NCI-H187 treated with DMSO at 0.1 percent for 48 hours (cell line): ENCODE measurements at regions not wholly inside any gene's neighbourhood (a gene's known extent, or its start where the extent isn't known, plus 50 kb on each side); places are given as distances from the start of the nearest gene placed in this dataset.

ENCODE experiments used
- DNase-seq: peaks from one replicate; lab custom pipeline; 2025; lab: John Stamatoyannopoulos, UW

DNA sequence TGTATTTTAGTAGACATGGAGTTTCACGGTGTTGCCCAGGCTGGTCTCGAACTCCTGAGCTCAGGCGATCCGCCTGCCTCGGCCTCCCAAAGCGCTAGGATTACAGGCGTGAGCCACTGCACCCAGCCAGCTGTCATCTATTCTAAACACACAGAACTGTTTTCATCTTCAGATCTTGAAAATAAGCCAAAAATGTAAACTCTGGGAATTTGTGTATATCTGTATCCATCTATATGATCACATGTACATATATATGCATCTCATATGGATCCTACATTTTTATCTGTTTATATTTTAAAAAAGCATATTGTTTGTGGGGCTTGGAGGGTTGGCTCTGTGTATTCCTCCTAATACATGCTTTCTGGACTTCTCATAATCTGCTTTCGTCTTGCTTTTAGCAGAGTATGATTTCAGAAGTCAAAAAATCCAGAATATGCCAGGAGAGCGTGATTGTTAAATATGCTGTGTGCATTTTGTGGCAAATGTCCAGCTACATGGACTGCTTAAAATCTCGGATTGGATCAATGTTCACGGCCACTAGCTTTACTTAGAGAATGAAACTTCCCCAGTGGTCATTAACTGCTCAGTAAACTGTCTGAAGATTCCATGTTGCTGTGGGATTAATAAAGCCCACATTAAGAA, 274.4 kb upstream of the IRX1 start:
- DNase-seq = no peak

DNA sequence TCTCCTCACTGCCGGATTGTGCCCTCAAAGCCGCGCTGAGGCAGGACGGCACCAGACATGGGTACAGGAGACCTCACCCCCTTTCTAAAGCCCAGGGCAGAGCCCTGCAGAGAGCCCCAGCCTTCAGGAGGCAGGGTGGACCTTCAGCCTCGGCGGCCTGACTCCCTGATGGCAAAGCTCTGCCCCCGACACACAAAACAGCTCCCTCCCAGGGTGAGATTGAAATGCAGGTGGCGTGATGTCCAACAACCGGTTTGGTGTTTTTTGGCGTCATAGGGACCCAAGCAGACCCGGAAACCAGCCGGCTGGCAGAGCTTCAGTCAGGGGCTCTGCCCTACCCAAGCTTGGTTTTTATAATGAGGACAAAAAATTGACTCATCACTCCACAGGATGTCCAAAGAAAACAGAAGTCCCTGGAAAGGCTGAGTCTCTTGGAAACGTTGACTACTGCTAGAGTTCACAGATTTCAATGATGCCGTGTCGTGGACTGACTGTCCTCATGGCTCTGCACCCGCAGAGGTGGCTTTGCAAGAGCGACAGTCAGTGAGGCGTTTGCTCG, 275.2 kb upstream of the IRX1 start:
- no peak for DNase-seq

- DNase-seq = no peak
These were observed 278.4 kb upstream of the IRX1 start for GRCh38 chr5:3317051-3317795.

DNA sequence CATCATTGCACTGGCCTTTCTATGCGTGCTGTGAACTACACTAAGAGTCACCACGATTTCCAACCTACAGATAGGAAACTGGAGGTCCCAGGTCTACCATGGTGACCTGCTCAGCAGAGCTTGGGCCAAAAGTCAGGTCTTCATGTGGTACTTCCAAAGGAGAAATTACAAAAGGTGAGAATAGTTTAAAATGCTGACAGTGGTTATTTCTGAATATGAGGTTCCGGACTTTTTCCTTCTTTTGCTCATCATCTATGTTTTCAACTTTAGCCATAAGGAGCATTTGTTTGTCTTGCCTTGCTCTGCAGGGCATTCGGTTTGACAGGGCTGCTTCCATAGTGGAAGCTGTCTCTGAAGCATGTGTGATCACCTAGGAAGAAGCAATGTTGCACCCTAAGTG, 282.1 kb upstream of the IRX1 start:
- DNase-seq = no peak

- DNase-seq = no peak
These were observed 283.3 kb upstream of the IRX1 start for GRCh38 chr5:3312299-3312698.

- DNase-seq = no peak
These were observed 284.2 kb upstream of the IRX1 start for GRCh38 chr5:3311433-3311832.

- no peak for DNase-seq
These were observed 284.9 kb upstream of the IRX1 start for GRCh38 chr5:3310541-3311261.

DNA sequence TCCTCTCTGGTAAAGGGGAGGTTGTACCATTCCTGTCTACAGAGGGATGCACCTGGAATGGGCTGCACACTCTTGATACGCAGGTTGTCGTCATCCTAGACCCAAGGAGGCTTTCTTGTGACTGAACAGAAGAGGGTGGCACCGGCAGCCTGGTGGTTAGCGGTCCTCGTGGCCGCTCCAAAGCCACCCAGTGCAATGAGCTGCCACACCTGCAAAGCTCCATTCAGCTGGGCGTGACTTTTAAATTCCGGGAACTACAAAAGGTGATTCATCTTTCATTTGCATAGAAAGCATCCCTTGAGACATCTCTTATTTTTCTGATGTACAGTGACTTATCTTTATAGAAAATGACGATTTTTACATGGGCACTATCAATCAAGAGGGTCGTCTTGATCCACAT, 286.1 kb upstream of the IRX1 start:
- no peak for DNase-seq

DNA sequence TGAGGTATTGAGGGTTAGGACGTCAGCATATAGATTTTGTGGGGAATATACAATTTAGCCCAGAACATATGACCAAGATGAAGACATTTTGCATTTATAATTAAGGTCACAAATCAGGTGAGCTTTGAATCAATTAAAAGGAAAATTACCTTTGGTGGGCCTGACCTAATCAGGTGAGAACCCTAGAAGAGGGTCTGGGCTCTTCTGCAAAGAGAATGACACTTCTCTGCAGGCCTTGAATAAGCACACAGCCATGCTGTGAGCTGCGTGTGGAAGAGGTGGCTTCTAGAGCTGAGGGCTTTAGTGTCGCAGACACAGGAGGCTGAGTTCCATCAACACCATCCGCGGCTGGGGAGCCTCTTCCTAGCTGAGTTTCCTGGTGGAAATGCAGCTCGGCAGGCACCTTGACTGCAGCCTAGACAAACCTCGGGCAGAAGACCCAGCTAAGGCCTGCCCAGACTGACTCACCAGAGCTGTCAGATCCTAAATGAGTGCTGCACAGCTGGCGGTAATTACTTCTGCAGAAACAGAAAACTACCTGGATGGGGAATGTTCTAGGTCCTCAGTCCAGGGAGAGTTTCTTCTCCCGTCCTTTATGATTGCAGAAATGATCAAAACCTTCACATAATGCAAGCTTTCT, 287.5 kb upstream of the IRX1 start:
- no peak for DNase-seq

DNA sequence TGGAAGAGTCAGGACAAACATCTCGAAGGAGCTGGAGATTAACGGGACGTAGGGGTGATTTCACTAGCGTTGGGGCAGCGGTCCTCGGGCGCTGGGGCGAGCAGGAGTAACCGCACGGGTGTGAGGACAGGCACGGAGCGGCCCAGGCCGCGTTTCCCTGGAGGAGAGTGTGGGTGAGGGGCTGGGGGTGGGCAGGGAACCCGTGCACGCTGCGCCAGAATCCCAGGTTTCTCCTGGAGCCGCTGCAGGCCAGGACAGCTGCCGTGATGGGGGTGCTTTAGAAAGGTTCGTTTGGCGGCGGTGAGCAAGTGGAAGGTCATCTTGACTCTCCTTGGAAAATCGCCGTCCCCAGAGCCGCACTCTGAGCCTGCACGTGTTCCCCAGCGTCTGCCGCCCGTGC, 290.2 kb upstream of the IRX1 start:
- no peak for DNase-seq

DNA sequence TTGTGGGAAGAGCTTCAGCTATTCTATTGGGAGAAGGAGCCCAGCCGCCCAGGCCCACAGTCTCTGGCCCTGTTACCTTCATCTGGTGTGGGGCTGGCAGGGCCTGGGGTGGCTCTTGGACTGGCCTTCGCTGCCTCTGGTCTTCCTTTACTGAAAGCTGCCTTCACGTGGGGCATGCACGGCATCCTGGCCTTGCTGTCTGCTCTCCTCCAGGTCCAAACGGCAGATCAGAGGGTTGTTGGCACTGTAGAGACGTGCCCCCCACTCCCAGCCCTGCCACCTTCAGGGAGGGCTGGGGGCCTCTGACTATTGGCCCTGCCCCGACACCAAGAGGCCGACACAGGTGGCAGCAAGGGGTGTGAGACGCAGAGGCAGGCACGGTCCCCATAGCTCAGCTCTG, 291.3 kb upstream of the IRX1 start:
- no peak for DNase-seq

GRCh38 chr5:3303777-3304176, 291.9 kb upstream of the IRX1 start:
- no peak for DNase-seq

DNA sequence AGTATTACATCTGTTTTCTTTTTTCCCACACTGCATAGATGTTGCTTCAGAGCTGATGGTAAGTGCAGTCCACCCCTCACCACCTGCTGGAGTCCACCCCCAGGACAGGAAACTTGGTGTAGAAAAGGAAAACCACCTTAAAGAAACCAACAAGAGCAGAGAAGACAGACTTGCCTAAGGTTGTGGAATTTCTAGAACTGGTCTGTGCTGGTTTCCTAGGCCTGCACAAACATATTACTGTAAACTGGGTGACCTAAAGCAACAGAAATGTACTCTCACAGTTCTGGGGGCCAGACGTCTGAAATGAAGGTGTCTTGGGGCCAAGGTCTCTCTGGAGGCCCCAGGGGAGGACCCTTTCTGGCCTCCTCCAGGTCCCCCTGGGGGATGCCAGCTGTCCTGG, 293.4 kb upstream of the IRX1 start:
- DNase-seq = no peak

DNA sequence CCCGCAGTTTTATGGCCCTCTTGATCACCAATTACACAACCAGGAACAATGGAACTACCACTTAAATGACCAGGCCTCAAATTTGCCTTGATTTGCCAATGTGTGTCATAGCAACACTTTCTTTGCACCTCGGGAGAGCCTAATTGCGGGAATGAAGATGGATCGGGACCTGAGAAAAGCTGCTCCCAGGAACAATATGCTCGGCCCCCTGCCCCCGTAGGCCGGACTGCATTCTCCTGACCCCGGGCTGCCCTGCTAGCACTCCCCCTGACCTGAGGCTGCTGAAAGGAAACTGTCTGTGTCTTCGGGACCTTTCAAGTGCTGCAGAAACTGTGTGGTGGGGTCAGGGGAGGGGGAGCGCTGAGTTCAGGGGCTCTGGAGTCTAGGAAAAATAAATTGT, 294.3 kb upstream of the IRX1 start:
- DNase-seq = no peak

DNA sequence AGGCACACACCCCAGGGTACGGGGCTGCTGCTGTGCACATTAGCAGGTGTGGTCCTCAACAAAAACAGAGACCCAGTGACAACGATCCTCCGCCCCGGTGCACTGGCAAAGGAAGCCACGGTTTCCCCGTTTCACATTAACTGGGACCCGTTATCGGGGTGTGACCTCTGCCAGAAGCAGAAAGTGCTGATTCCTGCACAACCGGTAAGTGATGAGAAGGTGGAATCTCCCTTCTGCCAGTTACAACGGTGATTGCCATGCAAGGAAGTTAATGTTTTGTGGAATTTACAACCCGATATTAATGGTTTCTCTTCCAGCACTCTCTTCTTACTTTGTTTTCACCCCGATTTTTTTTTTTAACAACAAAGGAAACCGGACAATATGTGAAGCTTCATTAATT, 294.9 kb upstream of the IRX1 start:
- no peak for DNase-seq

GRCh38 chr5:3299441-3299840, 296.2 kb upstream of the IRX1 start:
- DNase-seq = no peak

- DNase-seq = no peak
These were observed 297.8 kb upstream of the IRX1 start for GRCh38 chr5:3297853-3298252.

DNA sequence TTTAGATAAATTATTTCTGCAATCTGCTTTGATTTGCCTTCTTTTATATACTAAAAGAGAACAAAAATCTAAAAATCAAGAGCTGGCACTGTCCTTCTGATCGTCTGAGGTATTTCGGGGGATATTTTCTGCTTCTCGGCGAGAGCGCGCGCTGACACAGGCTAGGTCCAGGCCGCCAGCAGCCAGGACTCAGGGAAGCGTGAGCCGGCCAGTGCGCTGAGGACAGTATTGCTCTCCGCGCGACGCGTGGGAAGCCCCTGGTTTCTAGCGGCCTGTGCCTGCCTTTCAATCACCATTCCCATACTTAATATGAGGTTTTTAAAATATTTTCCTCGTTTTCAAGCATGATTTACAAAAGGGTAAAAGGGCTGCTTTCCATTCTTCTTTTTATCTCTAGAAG, 307.3 kb upstream of the IRX1 start:
- no peak for DNase-seq

DNA sequence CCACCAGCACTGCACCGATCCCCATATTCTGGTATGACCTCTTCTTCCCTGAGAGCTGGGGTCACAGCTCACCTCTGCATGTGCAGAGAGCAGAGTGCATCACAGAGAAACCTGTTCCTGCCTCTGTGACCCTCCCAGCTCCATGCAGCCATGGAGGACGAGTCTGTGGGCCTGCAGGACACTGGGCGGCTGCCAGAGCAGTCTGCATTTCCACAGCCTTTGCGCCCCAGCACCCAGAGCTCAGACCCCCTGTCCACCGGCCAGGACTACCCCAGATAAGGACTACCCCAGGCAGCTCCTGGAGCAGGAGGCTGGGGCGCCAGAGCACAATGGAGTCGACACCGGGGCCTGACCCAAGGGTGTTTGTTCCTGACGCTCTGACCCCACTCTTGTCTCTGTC, 308.1 kb upstream of the IRX1 start:
- DNase-seq = no peak

GRCh38 chr5:3285621-3286020, 310.0 kb upstream of the IRX1 start:
- DNase-seq = no peak

DNA sequence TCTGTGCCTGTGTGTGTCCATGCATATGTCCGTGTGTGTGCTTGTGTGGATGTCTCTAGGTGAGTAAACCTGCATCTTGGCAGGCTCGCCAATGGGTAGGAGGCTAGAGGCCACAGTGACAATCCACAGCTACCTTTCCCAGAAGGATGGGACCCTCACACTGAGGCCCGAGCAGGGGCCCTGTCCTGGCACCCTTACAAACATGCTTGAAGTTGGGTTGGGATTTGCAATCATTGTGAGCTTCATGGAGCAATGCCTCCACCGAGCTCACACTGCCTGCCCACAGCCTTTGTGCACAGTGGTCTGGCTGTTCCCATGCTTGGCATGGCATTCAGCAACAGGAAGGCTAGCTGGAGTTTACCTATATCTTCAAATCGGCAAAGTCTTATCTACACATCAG, 311.1 kb upstream of the IRX1 start:
- DNase-seq = no peak

GRCh38 chr5:3282841-3283240, 312.8 kb upstream of the IRX1 start:
- DNase-seq = no peak

DNA sequence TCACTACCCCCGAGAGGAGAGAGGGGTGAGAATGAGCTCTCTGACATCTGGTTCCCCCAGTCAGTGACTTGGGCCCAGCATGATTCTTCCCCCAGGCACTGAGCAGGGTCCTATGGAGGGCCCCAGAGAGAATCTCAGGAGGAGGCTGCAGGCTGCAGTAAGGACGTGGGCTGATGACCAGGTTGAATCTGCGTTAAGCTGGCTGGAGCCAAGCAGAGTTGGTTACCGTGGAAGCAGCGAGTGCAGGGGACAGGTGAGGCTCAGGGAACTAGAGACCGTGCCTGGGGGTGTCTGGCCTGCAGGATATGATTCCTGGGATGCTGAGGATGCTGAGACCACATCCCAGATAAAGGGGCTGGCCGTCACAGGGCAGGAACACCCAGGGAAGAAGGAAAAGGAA, 314.3 kb upstream of the IRX1 start:
- no peak for DNase-seq
